WTC11 (cell line): ENCODE measurements at regions not wholly inside any gene's neighbourhood (a gene's known extent, or its start where the extent isn't known, plus 50 kb on each side); places are given as distances from the start of the nearest gene placed in this dataset.

Experiments used
- ATAC-seq: fragments of 200-7000 bp; cut with Tn5 transposase; 2 replicates; pipeline ENCODE4 v1.10.0; 2021; ENCODE audit warnings: mild to moderate bottlenecking, moderate library complexity
- CTCF ChIA-PET: fragments of 300-600 bp; sonication (Branson Sonifier 250); formaldehyde crosslinking; loops from one replicate; lab custom pipeline; 2021; ENCODE audit warnings: antibody characterized with exemption; lab: Charles Lee
- POLR2A ChIA-PET: fragments of 350-600 bp; sonication (Branson Sonifier 250); formaldehyde crosslinking; loops from one replicate; lab custom pipeline; 2021; ENCODE audit warnings: antibody characterized with exemption; lab: Charles Lee
- DNase-seq: peaks from one replicate; pipeline ENCODE4 v3.0.0; 2021; ENCODE audit warnings: low spot score
- H3K27ac Mint-ChIP-seq: 2 replicates; pipeline ENCODE4 v1.8.0; 2021; ENCODE audit warnings: mixed read lengths
- H3K27me3 Mint-ChIP-seq: 2 replicates; pipeline ENCODE4 v1.8.0; 2021; ENCODE audit warnings: low read depth, mild to moderate bottlenecking, moderate library complexity, mixed read lengths
- H3K36me3 Mint-ChIP-seq: 2 replicates; pipeline ENCODE4 v1.8.0; 2021; ENCODE audit warnings: mixed read lengths
- H3K4me1 Mint-ChIP-seq: 2 replicates; pipeline ENCODE4 v1.8.0; 2022; ENCODE audit warnings: mixed read lengths
- H3K4me3 Mint-ChIP-seq: 2 replicates; pipeline ENCODE4 v1.8.0; 2021; ENCODE audit warnings: mild to moderate bottlenecking, moderate library complexity, mixed read lengths
- H3K9me3 Mint-ChIP-seq: 2 replicates; pipeline ENCODE4 v1.8.0; 2021; ENCODE audit warnings: mixed read lengths
- CDX4 ChIP-seq: fragments of 250-450 bp; sonication (Bioruptor Pico); IDR thresholded peaks from 2 replicates; pipeline ENCODE4 v1.9.0; 2021; ENCODE audit warnings: moderate library complexity, mild to moderate bottlenecking, inconsistent platforms, borderline replicate concordance
- ETV6 ChIP-seq: sonication (generic); formaldehyde crosslinking; IDR thresholded peaks from 2 replicates; pipeline ENCODE4 v1.8.1; 2022; ENCODE audit warnings: mild to moderate bottlenecking, missing genetic modification reagents
- GTF2I ChIP-seq: fragments of 250-450 bp; sonication (Bioruptor Pico); conservative IDR thresholded peaks from 2 replicates; pipeline ENCODE4 v1.4.0; 2021; ENCODE audit warnings: mild to moderate bottlenecking
- IRF1 ChIP-seq: sonication (generic); formaldehyde crosslinking; IDR thresholded peaks from 2 replicates; pipeline ENCODE4 v1.8.0; 2023; ENCODE audit warnings: missing genetic modification reagents
- KAT7 ChIP-seq: sonication (generic); formaldehyde crosslinking; IDR thresholded peaks from 2 replicates; pipeline ENCODE4 v1.8.1; 2023; ENCODE audit warnings: missing genetic modification reagents, mild to moderate bottlenecking, borderline replicate concordance
- MXD4 ChIP-seq: fragments of 250-450 bp; sonication (Bioruptor Pico); IDR thresholded peaks from 2 replicates; pipeline ENCODE4 v1.8.0; 2021; ENCODE audit warnings: mild to moderate bottlenecking, moderate library complexity, borderline replicate concordance
- MYBL2 ChIP-seq: sonication (generic); formaldehyde crosslinking; IDR thresholded peaks from 2 replicates; pipeline ENCODE4 v1.8.1; 2023; ENCODE audit warnings: mild to moderate bottlenecking, moderate library complexity, missing genetic modification reagents
- NFATC4 ChIP-seq: fragments of 250-450 bp; sonication (Bioruptor Pico); IDR thresholded peaks from 2 replicates; pipeline ENCODE4 v1.9.0; 2021; ENCODE audit warnings: mild to moderate bottlenecking
- NFE2L1 ChIP-seq: sonication (generic); formaldehyde crosslinking; IDR thresholded peaks from 2 replicates; pipeline ENCODE4 v1.8.1; 2023; ENCODE audit warnings: missing genetic modification reagents
- NR3C1 ChIP-seq: sonication (generic); formaldehyde crosslinking; conservative IDR thresholded peaks from 2 replicates; pipeline ENCODE4 v1.8.1; 2023; ENCODE audit warnings: low read depth, mild to moderate bottlenecking, missing genetic modification reagents
- RORB ChIP-seq: fragments of 250-450 bp; sonication (Bioruptor Pico); IDR thresholded peaks from 2 replicates; pipeline ENCODE4 v1.9.0; 2021; ENCODE audit warnings: mild to moderate bottlenecking
- STAT6 ChIP-seq: sonication (generic); formaldehyde crosslinking; conservative IDR thresholded peaks from 2 replicates; pipeline ENCODE4 v1.8.1; 2023; ENCODE audit warnings: mild to moderate bottlenecking, low read depth, missing genetic modification reagents, moderate library complexity
- TEAD4 ChIP-seq: sonication (generic); formaldehyde crosslinking; IDR thresholded peaks from 2 replicates; pipeline ENCODE4 v1.8.0; 2022; ENCODE audit warnings: mild to moderate bottlenecking, missing genetic modification reagents
- ZNF232 ChIP-seq: sonication (generic); formaldehyde crosslinking; IDR thresholded peaks from 2 replicates; pipeline ENCODE4 v1.8.0; 2022; ENCODE audit warnings: mild to moderate bottlenecking, missing genetic modification reagents
- ZNF317 ChIP-seq: sonication (generic); formaldehyde crosslinking; IDR thresholded peaks from 2 replicates; pipeline ENCODE4 v1.8.1; 2023; ENCODE audit warnings: low read depth, mild to moderate bottlenecking, moderate library complexity, missing genetic modification reagents, borderline replicate concordance
- TF ChIP-seq, protein P1 (sequence below): sonication (generic); formaldehyde crosslinking; IDR thresholded peaks from 2 replicates; pipeline ENCODE4 v1.8.1; 2022; ENCODE audit warnings: missing genetic modification reagents, borderline replicate concordance
- TF ChIP-seq, protein P2 (sequence below): fragments of 250-450 bp; sonication (Bioruptor Pico); IDR thresholded peaks from 2 replicates; pipeline ENCODE4 v1.8.0; 2021; ENCODE audit warnings: mild to moderate bottlenecking
- TF ChIP-seq, protein P3 (sequence below): fragments of 250-450 bp; sonication (Bioruptor Pico); IDR thresholded peaks from 2 replicates; pipeline ENCODE4 v1.9.0; 2021; ENCODE audit warnings: mild to moderate bottlenecking
- TF ChIP-seq, protein P4 (sequence below): sonication (generic); formaldehyde crosslinking; IDR thresholded peaks from 2 replicates; pipeline ENCODE4 v1.8.1; 2023; ENCODE audit warnings: mild to moderate bottlenecking, moderate library complexity, missing genetic modification reagents

- DNase-seq (no peak), ATAC-seq (no peak)
- H3K4me3 Mint-ChIP-seq: no peak overlapping the region
- CTCF ChIA-PET: no interaction called here
- H3K9me3 Mint-ChIP-seq: peaks cover 65% of the 10 kb centered on the region
- no peaks in the 10 kb centered on the region for H3K4me1 Mint-ChIP-seq
- POLR2A ChIA-PET: no interaction called here
- H3K27ac Mint-ChIP-seq: no peak overlapping the region
- H3K27me3 Mint-ChIP-seq: peaks cover 10% of the 10 kb centered on the region
- peaks cover 32% of the 10 kb centered on the region for H3K36me3 Mint-ChIP-seq
- no peak for TF ChIP-seq STAT6 (CRISPR knock-in tag)
Observed at GRCh38 chr3:5331567-5332269, 144.2 kb downstream of the EDEM1 start.

GRCh38 chr3:5332270-5332956 lies 144.9 kb downstream of the EDEM1 start:
- Mint-ChIP-seq H3K4me3 (no peak overlapping the region), H3K9me3 (peaks cover 67% of the 10 kb centered on the region), H3K27me3 (peaks cover 10% of the 10 kb centered on the region), H3K27ac (no peak overlapping the region), H3K4me1 (no peaks in the 10 kb centered on the region), H3K36me3 (peaks cover 36% of the 10 kb centered on the region)
- ChIA-PET POLR2A (no interaction called here), CTCF (no interaction called here)
- TF ChIP-seq IRF1 (CRISPR knock-in tag) (no peak), GTF2I (CRISPR knock-in tag) (no peak), ZNF232 (CRISPR knock-in tag) (no peak), MYBL2 (CRISPR knock-in tag) (no peak), RORB (no peak), NR3C1 (CRISPR knock-in tag) (no peak), NFATC4 (CRISPR knock-in tag) (no peak)
- TF ChIP-seq, protein P1, sequence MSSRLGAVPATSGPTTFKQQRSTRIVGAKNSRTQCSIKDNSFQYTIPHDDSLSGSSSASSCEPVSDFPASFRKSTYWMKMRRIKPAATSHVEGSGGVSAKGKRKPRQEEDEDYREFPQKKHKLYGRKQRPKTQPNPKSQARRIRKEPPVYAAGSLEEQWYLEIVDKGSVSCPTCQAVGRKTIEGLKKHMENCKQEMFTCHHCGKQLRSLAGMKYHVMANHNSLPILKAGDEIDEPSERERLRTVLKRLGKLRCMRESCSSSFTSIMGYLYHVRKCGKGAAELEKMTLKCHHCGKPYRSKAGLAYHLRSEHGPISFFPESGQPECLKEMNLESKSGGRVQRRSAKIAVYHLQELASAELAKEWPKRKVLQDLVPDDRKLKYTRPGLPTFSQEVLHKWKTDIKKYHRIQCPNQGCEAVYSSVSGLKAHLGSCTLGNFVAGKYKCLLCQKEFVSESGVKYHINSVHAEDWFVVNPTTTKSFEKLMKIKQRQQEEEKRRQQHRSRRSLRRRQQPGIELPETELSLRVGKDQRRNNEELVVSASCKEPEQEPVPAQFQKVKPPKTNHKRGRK (CRISPR knock-in tag): no peak
- ATAC-seq: no peak
- DNase-seq: no peak

GRCh38 chr3:5339967-5340535 lies 152.5 kb downstream of the EDEM1 start:
- H3K36me3 Mint-ChIP-seq: peaks cover 22% of the 10 kb centered on the region
- no peak overlapping the region for H3K27ac Mint-ChIP-seq
- peaks cover 72% of the 10 kb centered on the region for H3K9me3 Mint-ChIP-seq
- H3K4me1 Mint-ChIP-seq: no peaks in the 10 kb centered on the region
- H3K27me3 Mint-ChIP-seq: peaks cover 23% of the 10 kb centered on the region
- no peak for ATAC-seq
- ChIA-PET POLR2A (no interaction called here), CTCF (no interaction called here)
- DNase-seq: no peak
- no peak overlapping the region for H3K4me3 Mint-ChIP-seq
- TF ChIP-seq KAT7 (CRISPR knock-in tag): no peak
- TF ChIP-seq IRF1 (CRISPR knock-in tag): no peak
- no peak for TF ChIP-seq MXD4
- TF ChIP-seq TEAD4 (CRISPR knock-in tag): no peak
- TF ChIP-seq, protein P2, sequence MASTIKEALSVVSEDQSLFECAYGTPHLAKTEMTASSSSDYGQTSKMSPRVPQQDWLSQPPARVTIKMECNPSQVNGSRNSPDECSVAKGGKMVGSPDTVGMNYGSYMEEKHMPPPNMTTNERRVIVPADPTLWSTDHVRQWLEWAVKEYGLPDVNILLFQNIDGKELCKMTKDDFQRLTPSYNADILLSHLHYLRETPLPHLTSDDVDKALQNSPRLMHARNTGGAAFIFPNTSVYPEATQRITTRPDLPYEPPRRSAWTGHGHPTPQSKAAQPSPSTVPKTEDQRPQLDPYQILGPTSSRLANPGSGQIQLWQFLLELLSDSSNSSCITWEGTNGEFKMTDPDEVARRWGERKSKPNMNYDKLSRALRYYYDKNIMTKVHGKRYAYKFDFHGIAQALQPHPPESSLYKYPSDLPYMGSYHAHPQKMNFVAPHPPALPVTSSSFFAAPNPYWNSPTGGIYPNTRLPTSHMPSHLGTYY (CRISPR knock-in tag): no peak
- TF ChIP-seq NFE2L1 (CRISPR knock-in tag): no peak
- no peak for TF ChIP-seq ETV6 (CRISPR knock-in tag)
- TF ChIP-seq, protein P3, sequence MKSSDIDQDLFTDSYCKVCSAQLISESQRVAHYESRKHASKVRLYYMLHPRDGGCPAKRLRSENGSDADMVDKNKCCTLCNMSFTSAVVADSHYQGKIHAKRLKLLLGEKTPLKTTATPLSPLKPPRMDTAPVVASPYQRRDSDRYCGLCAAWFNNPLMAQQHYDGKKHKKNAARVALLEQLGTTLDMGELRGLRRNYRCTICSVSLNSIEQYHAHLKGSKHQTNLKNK (CRISPR knock-in tag): no peak
- no peak for TF ChIP-seq ZNF317 (CRISPR knock-in tag)
- TF ChIP-seq, protein P4, sequence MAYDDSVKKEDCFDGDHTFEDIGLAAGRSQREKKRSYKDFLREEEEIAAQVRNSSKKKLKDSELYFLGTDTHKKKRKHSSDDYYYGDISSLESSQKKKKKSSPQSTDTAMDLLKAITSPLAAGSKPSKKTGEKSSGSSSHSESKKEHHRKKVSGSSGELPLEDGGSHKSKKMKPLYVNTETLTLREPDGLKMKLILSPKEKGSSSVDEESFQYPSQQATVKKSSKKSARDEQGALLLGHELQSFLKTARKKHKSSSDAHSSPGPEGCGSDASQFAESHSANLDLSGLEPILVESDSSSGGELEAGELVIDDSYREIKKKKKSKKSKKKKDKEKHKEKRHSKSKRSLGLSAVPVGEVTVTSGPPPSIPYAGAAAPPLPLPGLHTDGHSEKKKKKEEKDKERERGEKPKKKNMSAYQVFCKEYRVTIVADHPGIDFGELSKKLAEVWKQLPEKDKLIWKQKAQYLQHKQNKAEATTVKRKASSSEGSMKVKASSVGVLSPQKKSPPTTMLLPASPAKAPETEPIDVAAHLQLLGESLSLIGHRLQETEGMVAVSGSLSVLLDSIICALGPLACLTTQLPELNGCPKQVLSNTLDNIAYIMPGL: no peak
- TF ChIP-seq CDX4 (CRISPR knock-in tag): no peak
